Neuronal stem cell (in vitro differentiated cells): ENCODE measurements at regions not wholly inside any gene's neighbourhood (a gene's known extent, or its start where the extent isn't known, plus 50 kb on each side); places are given as distances from the start of the nearest gene placed in this dataset.

Experiments used
- DNase-seq: peaks from one replicate; pipeline ENCODE4 v3.0.0-alpha.2; 2013; ENCODE audit warnings: low spot score
- H2AFZ ChIP-seq: one replicate; pipeline ENCODE4 v1.6.1; 2013; ENCODE audit warnings: mild to moderate bottlenecking, low read length, inconsistent platforms
- H2AK5ac ChIP-seq: 2 replicates; pipeline ENCODE4 v1.6.1; 2013; ENCODE audit warnings: low read depth, mild to moderate bottlenecking, inconsistent platforms, low read length, moderate library complexity, mixed read lengths
- H2BK120ac ChIP-seq: 2 replicates; pipeline ENCODE4 v1.6.1; 2013; ENCODE audit warnings: low read depth, mild to moderate bottlenecking, inconsistent platforms, low read length, moderate library complexity, mixed read lengths
- H2BK12ac ChIP-seq: one replicate; pipeline ENCODE4 v1.6.1; 2013; ENCODE audit warnings: low read length, inconsistent platforms
- H2BK15ac ChIP-seq: 2 replicates; pipeline ENCODE4 v1.6.1; 2013; ENCODE audit warnings: mild to moderate bottlenecking, low read length, inconsistent platforms, mixed read lengths
- H2BK5ac ChIP-seq: one replicate; pipeline ENCODE4 v1.6.1; 2013; ENCODE audit warnings: inconsistent platforms, mild to moderate bottlenecking, low read length, moderate library complexity
- H3K14ac ChIP-seq: one replicate; pipeline ENCODE4 v1.6.1; 2013; ENCODE audit warnings: low read length, inconsistent platforms
- H3K18ac ChIP-seq: 2 replicates; pipeline ENCODE4 v1.6.1; 2013; ENCODE audit warnings: low read length, inconsistent platforms
- H3K23ac ChIP-seq: 2 replicates; pipeline ENCODE4 v1.6.1; 2013; ENCODE audit warnings: low read depth, mild to moderate bottlenecking, mixed read lengths, low read length, inconsistent platforms; ENCODE audit not compliant: poor library complexity
- H3K27ac ChIP-seq: replicated peaks from 3 replicates; pipeline ENCODE4 v1.5.1; 2013; ENCODE audit warnings: low read length, inconsistent platforms
- H3K27me3 ChIP-seq, 3 experiments: 2 replicates each; pipeline ENCODE4 v1.6.1; 2013; ENCODE audit warnings: low read length in 3 of 3, mild to moderate bottlenecking in 2 of 3, inconsistent platforms in 1 of 3, low read depth in 1 of 3, mixed read lengths in 1 of 3, moderate library complexity in 1 of 3; ENCODE audit not compliant: control insufficient read depth in 3 of 3, insufficient read depth in 3 of 3
- H3K36me3 ChIP-seq, 2 donors: replicated peaks in 1 of 2; 2 replicates each; pipeline ENCODE4 v1.6.1; 2013; ENCODE audit warnings: low read length in 2 of 2; ENCODE audit not compliant: control insufficient read depth in 2 of 2, insufficient read depth in 2 of 2
- H3K4ac ChIP-seq: 2 replicates; pipeline ENCODE4 v1.6.1; 2013; ENCODE audit warnings: inconsistent platforms, mild to moderate bottlenecking, low read length, moderate library complexity
- H3K4me1 ChIP-seq, 2 donors: 1 replicate in 1 of 2; 2 replicates in 1 of 2; pipeline ENCODE4 v1.6.1; 2013; ENCODE audit warnings: low read length in 2 of 2, low read depth in 1 of 2; ENCODE audit not compliant: control insufficient read depth in 2 of 2, insufficient read depth in 1 of 2
- H3K4me2 ChIP-seq: one replicate; pipeline ENCODE4 v1.6.1; 2013; ENCODE audit warnings: mild to moderate bottlenecking, low read length, inconsistent platforms; ENCODE audit not compliant: insufficient read depth, poor library complexity, severe bottlenecking
- H3K4me3 ChIP-seq, 2 donors: 2 replicates each; pipeline ENCODE4 v1.5.1; 2013; ENCODE audit warnings: low read length in 2 of 2, mild to moderate bottlenecking in 2 of 2, inconsistent platforms in 1 of 2, moderate library complexity in 1 of 2
- H3K79me1 ChIP-seq: one replicate; pipeline ENCODE4 v1.6.1; 2013; ENCODE audit warnings: low read depth, mild to moderate bottlenecking, inconsistent platforms, low read length, moderate library complexity
- H3K9ac ChIP-seq: one replicate; pipeline ENCODE4 v1.6.1; 2013; ENCODE audit warnings: mild to moderate bottlenecking, low read depth, low read length, inconsistent platforms; ENCODE audit not compliant: poor library complexity
- H3K9me3 ChIP-seq, 2 donors: replicated peaks in 1 of 2; 2 replicates each; pipeline versions ENCODE3 to v1.6.1; 2013; ENCODE audit warnings: low read length in 2 of 2, mild to moderate bottlenecking in 2 of 2, inconsistent platforms in 1 of 2, low read depth in 1 of 2, mixed read lengths in 1 of 2, moderate library complexity in 1 of 2; ENCODE audit not compliant: control insufficient read depth in 2 of 2, insufficient read depth in 1 of 2
- H4K8ac ChIP-seq: one replicate; pipeline ENCODE4 v1.6.1; 2013; ENCODE audit warnings: low read depth, mild to moderate bottlenecking, inconsistent platforms, low read length, moderate library complexity
- H4K91ac ChIP-seq: one replicate; pipeline ENCODE4 v1.6.1; 2013; ENCODE audit warnings: low read length, low read depth, mild to moderate bottlenecking, inconsistent platforms; ENCODE audit not compliant: poor library complexity
- whole genome bisulfite sequencing, 2 donors: extraction: QIAGEN DNeasy Blood & Tissue Kit; methylation state at CpG; one replicate each; pipeline ENCODE4 v1.1.7; 2013; ENCODE audit warnings: missing lambda C conversion rate in 2 of 2, mixed read lengths in 1 of 2; ENCODE audit not compliant: insufficient read length in 2 of 2, insufficient replicate concordance in 1 of 2; ENCODE audit errors: extremely low coverage in 2 of 2; 5-methylcytosine and 5-hydroxymethylcytosine counted together

GRCh38 chr2:67008155-67008554 is 389.0 kb upstream of the ETAA1 start:
- Histone ChIP-seq H3K18ac (no peak overlapping the region), H3K9ac (no peak overlapping the region), H3K23ac (no peak overlapping the region), H3K4me3 (no peak overlapping the region), H2AK5ac (no peak overlapping the region), H3K36me3 (no peaks in the 10 kb centered on the region), H2BK5ac (no peak overlapping the region), H2BK15ac (no peak overlapping the region), H3K27ac (no peak overlapping the region), H4K91ac (no peak overlapping the region), H2BK12ac (no peak overlapping the region), H3K4me1 (peaks cover 0 to 1% of the 10 kb centered on the region in 2 donors), H2AFZ (no peak overlapping the region), H3K4ac (no peak overlapping the region), H3K79me1 (no peaks in the 10 kb centered on the region), H4K8ac (no peak overlapping the region), H3K9me3 (no peaks in the 10 kb centered on the region), H3K14ac (no peak overlapping the region), H3K27me3 (no peaks in the 10 kb centered on the region), H3K4me2 (no peak overlapping the region), H2BK120ac (no peak overlapping the region)
- DNase-seq = no peak
- no CpG with 5 or more reads among the region's 4 CpGs for WGBS, 2 donors

- Histone ChIP-seq H3K9me3 (no peaks in the 10 kb centered on the region), H3K27ac (no peak overlapping the region), H2AFZ (no peak overlapping the region), H2AK5ac (no peak overlapping the region), H3K23ac (no peak overlapping the region), H3K14ac (no peak overlapping the region), H3K9ac (no peak overlapping the region), H3K4me1 (no peaks in the 10 kb centered on the region), H3K79me1 (no peaks in the 10 kb centered on the region), H2BK12ac (no peak overlapping the region), H4K91ac (no peak overlapping the region), H3K36me3 (no peaks in the 10 kb centered on the region), H3K4ac (no peak overlapping the region), H3K27me3 (no peaks in the 10 kb centered on the region), H3K4me2 (no peak overlapping the region), H4K8ac (no peak overlapping the region), H2BK120ac (no peak overlapping the region), H3K4me3 (no peak overlapping the region), H3K18ac (no peak overlapping the region), H2BK5ac (no peak overlapping the region), H2BK15ac (no peak overlapping the region)
- no CpG with 5 or more reads among the region's 1 CpG for WGBS, 2 donors
- DNase-seq = no peak
These were observed 385.0 kb upstream of the ETAA1 start for GRCh38 chr2:67012165-67012564.

- H3K36me3 ChIP-seq = no peaks in the 10 kb centered on the region
- DNase-seq = no peak
- H2BK120ac ChIP-seq = no peak overlapping the region
- H3K9ac ChIP-seq = no peak overlapping the region
- H3K4me3 ChIP-seq = no peak overlapping the region
- H3K79me1 ChIP-seq = no peaks in the 10 kb centered on the region
- H3K9me3 ChIP-seq = peaks cover 0 to 1% of the 10 kb centered on the region in 2 donors
- no peak overlapping the region for H4K8ac ChIP-seq
- no peaks in the 10 kb centered on the region for H3K4me1 ChIP-seq
- no peaks in the 10 kb centered on the region for H3K27me3 ChIP-seq
- H2AFZ ChIP-seq = no peak overlapping the region
- no peak overlapping the region for H2BK5ac ChIP-seq
- H2BK15ac ChIP-seq = no peak overlapping the region
- no CpG with 5 or more reads among the region's 1 CpG for WGBS, 2 donors
- no peak overlapping the region for H3K18ac ChIP-seq
- no peak overlapping the region for H4K91ac ChIP-seq
- no peak overlapping the region for H3K23ac ChIP-seq
- H2BK12ac ChIP-seq = no peak overlapping the region
- no peak overlapping the region for H3K14ac ChIP-seq
- no peak overlapping the region for H2AK5ac ChIP-seq
- no peak overlapping the region for H3K27ac ChIP-seq
- no peak overlapping the region for H3K4me2 ChIP-seq
- H3K4ac ChIP-seq = no peak overlapping the region
These were observed 383.3 kb upstream of the ETAA1 start for GRCh38 chr2:67013821-67014220.

DNA sequence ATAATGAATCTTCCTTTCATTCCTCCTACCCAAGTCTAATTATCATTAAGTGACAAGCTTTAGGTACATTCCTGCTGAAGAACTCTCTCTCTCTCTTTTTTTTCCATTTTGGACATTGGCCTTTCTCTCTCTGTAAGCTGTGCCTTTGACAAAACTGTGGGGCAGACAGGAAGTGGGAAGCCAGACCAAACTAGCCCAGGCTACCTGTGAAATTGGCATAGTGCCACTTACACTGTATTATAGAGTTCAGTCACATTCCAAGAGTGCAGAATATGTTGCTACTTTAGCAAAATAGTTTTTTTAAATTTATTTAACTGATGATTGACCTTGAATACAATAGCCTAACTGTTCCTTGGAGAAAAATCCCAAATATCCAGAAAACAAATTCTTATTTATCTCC is 381.5 kb upstream of the ETAA1 start:
- Histone ChIP-seq H4K91ac (no peak overlapping the region), H3K27me3 (no peaks in the 10 kb centered on the region), H2BK15ac (no peak overlapping the region), H3K36me3 (no peaks in the 10 kb centered on the region), H3K4me3 (no peak overlapping the region), H3K14ac (no peak overlapping the region), H2AK5ac (no peak overlapping the region), H3K4me1 (no peaks in the 10 kb centered on the region), H3K27ac (no peak overlapping the region), H3K4me2 (no peak overlapping the region), H3K9ac (no peak overlapping the region), H3K23ac (no peak overlapping the region), H2AFZ (no peak overlapping the region), H3K4ac (no peak overlapping the region), H2BK12ac (no peak overlapping the region), H4K8ac (no peak overlapping the region), H3K18ac (no peak overlapping the region), H3K9me3 (peaks cover 0 to 1% of the 10 kb centered on the region in 2 donors), H2BK120ac (no peak overlapping the region), H3K79me1 (no peaks in the 10 kb centered on the region), H2BK5ac (no peak overlapping the region)
- DNase-seq = no peak
